GM21515 (cell line): ENCODE measurements at regions not wholly inside any gene's neighbourhood (a gene's known extent, or its start where the extent isn't known, plus 50 kb on each side); places are given as distances from the start of the nearest gene placed in this dataset.

Experiments
- ATAC-seq: cut with Tn5 transposase; IDR thresholded peaks from one replicate; pipeline ENCODE4 v1.9.1; 2021; ENCODE audit not compliant: unreplicated experiment

- no peak for ATAC-seq
Measured at GRCh38 chr3:66592016-66592761, 91.4 kb upstream of the LRIG1 start.

GRCh38 chr3:66592927-66593625 lies 92.3 kb upstream of the LRIG1 start:
- ATAC-seq = no peak

- ATAC-seq = no peak
Measured at GRCh38 chr3:66593978-66594377, 93.2 kb upstream of the LRIG1 start.

GRCh38 chr3:66597308-66597863 lies 96.6 kb upstream of the LRIG1 start:
- no peak for ATAC-seq

GRCh38 chr3:66598168-66598567 lies 97.3 kb upstream of the LRIG1 start:
- no peak for ATAC-seq

GRCh38 chr3:66602237-66602636 lies 101.4 kb upstream of the LRIG1 start:
- no peak for ATAC-seq

GRCh38 chr3:66602691-66603090 lies 101.9 kb upstream of the LRIG1 start:
- no peak for ATAC-seq

DNA sequence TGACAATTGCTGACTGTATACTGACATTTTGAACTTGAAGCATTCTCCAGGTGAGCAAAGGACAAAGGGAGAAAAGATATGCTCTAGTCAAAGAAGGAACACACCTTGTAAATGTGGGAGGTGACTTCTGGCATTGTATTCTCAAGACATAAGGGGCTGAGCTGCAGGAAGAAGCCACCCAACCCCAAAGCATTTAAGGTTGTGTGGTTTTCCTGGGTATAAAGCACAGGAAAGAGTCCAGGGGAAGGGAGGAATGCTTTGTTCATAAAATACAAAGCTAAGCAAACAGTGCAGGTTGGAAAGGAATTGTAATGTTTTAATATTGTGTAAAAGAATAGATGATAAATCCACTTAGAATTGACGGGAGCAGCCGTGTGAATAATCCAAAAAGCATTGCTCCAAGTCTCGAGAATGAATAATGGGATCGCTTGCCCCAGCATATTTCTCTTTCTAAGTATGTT lies 102.4 kb upstream of the LRIG1 start:
- ATAC-seq = no peak

DNA sequence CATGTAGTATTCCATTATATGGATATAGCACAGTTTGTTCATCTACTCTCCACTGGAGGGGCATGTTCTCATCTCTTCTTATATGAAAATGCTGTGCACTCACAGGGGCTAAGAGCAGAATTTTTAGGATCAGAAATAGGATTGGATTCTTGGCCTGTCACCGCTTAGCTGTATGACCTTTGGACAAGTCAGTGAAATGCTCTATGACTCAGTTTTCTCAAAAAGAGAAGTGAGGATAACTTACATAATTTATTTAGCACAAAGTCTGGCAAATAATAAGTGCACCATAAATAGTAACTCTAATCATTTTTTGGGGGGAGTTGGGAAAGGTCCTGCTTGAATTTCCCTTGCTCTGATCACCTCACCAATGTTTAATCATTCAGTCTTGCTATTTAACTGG lies 103.7 kb upstream of the LRIG1 start:
- ATAC-seq = no peak

- ATAC-seq = no peak
Measured at GRCh38 chr3:66606126-66606525, 105.3 kb upstream of the LRIG1 start.

- ATAC-seq = no peak
Measured at GRCh38 chr3:66606868-66607267, 106.0 kb upstream of the LRIG1 start.

GRCh38 chr3:66609660-66610561 lies 109.1 kb upstream of the LRIG1 start:
- ATAC-seq = no peak

DNA sequence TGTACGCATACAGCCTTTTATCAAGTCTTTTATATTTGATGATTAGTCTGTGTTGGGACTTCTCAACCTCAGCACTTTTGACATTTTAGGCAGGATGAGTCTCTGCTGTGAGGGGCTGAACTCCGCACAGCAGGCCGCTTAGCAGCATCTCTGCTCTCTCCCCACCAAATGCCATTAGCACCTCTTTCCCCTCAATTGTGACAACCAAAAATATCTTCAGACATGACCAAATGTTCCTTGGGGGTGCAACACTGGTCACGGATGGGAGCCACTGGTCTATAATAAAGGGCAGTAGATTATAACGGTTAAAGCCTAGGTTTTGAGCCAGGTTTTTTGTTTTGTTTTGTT lies 109.7 kb upstream of the LRIG1 start:
- ATAC-seq = no peak

DNA sequence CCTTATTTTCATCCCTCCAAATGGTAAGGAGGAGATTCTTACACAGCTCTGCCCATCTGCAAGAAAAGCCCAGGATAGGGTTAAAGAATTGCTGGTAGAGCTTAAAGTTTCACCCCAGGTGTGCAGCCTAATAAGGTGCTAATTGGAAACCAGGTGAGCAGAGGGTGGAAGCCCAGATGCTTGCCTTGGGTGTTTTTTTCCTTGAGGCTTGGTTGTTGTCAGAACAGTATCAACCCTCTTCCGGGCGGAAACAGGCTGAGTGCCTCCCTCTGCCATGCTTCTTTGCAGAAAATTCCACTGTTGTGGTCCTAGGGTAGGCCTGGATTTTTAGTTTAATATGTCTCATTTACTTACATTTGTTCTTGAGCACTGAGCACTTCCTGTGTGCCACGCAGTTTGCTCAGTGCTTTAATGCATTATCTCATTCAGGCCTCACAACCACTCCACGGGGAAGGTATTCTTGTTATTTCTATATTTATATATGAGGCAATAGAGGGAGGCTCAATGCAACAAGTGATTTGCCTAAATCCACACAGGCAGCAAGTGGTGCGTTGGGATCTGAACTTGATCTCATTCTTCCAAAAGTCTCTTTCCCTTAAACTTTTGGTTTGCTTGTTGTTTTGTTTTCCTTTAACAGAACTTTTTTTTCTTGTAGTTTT lies 115.0 kb upstream of the LRIG1 start:
- ATAC-seq = no peak

GRCh38 chr3:66617351-66617750 lies 116.5 kb upstream of the LRIG1 start:
- no peak for ATAC-seq

DNA sequence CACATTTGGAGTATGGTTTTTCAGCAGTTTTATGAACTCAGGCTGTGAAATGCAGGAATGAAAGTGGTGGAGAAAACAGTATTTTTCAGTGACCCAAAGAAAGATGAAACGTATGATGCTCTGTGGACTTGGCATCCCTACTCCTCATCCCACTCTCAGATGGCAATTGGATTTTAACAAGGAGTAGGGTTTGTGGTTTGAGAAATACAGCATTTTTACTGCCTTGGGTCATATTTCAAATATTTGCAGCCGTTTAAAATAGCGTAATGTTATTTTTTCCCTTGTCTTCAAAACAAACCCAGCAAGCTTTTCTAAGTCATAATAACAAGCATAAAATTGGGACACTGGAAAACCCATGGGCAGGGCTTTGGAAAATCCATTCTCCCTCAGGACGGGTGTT lies 117.2 kb upstream of the LRIG1 start:
- no peak for ATAC-seq

DNA sequence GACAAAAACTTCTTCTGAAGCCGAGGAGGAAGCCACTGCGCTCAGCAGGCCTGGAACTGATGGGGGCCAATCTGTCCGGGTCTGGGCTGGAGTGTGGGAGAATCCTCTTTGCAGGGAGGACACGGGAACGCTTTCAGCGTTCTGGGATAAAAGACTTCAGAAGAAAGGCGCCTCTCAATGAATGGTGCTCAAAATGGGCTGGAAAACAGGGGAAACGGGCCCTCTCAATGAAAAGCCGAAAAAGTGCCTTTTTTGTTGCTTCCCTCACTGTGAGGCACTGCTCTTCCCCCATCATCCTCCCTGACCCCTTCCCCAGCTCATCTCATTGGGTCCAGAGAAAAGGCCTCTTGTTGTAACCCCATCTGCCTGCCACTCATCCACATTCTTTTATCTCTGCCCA lies 119.5 kb upstream of the LRIG1 start:
- ATAC-seq = no peak

GRCh38 chr3:66622756-66623457 lies 122.1 kb upstream of the LRIG1 start:
- ATAC-seq = no peak

- no peak for ATAC-seq
Measured at GRCh38 chr3:66625505-66626216, 124.8 kb upstream of the LRIG1 start.
